ENCODE measurements at regions not wholly inside any gene's neighbourhood (a gene's known extent, or its start where the extent isn't known, plus 50 kb on each side); places are given as distances from the start of the nearest gene placed in this dataset.

DNA sequence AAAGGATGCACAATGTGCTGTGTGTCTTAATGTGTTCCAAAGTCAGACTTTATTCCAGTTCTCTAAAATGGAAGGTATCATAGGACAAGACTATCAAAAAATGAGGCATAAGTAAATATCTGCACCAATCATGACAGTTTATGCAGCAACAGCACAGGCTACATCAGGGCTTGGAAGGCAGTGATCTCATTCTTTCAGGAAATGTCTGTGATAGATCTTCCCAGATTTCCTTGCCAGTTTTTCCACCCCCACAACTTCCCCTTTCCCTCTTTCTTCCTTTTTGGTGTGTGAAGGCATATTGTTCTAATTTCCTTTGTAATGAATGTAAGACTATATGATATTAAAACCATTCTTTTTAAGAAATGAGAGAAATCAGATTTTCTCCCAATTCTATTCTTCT is 326.7 kb downstream of the ATP23 start:
- no peak for DNase-seq (ENCODE audit: low read depth, low spot score)

GRCh38 chr12:58269476-58269875 is 328.1 kb downstream of the ATP23 start:
- DNase-seq (ENCODE audit: low read depth, low spot score), result no peak

DNA sequence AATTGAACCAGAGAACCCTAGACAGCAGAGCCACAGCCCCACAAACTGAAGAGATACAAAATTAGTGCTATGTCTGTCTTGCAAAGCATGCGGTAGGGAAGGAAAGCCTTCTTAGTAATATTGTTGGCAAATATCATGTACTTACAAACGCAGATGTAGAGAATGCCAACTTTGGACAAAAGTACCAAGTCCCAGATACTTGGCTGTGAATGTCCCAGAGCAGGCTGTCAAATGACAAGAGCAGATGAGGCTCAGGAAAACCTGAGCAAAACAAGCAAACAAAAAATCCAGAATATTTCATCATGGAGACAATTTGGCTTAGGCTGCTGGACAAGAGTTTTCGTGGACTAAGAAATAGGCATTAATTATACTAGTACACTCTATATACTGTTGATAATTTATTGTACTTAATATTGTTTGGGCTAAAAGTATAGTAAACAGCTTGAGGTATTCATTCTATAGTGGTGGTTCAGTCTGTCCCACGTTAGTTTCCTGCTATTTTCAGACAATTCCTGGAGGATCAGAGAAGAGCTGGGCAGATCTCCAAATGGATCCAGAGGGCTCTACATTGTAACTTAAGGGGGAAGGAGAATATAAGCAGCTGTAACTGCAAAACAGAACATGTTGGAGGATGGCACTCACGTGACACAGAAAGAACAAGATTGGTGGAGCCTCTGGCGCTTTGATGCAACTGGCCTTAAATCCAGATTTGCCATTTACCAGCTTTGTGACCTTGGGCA is 329.8 kb downstream of the ATP23 start:
- DNase-seq (ENCODE audit: low read depth, low spot score), result no peak

DNA sequence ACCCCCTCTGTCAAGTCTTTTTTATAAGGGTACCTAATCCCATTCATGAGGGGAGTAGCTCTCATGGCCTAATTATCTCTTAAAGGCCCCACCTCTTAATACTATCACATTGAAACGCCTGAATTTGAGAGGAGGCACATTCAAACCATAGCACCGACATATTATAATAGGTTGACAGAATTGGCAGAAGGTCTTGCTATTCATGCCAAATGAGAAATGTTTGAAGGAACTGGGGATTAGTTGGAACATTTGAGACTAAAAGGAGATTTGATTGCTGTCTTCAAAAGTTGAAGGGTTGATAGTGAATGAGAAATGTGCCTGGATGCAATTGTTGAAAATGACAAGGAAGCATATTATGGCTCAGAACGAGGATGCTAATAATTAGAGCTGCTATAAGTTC is 331.1 kb downstream of the ATP23 start:
- no peak for DNase-seq (ENCODE audit: low read depth, low spot score)

- no peak for DNase-seq (ENCODE audit: low read depth, low spot score)
Measured at GRCh38 chr12:58277231-58277630, 335.9 kb downstream of the ATP23 start.

DNA sequence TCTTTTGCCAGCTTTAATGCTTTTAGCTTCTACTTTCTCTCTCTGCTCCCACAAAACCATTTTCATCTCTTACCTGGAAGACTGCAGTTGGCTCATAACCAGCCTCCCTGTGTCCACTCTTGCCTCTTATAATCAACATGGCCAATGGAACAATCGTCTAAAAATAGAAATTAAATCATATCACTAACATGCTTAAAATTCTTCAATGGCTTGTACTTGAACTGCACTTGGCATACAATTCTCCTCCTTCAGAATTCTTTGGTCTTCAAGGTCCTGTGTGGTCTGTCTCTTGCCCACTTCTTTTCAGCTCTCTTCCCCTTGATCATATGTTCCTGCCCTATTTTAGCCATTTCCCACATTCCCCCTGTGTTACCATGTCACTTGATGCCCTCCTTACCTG is 342.2 kb downstream of the ATP23 start:
- DNase-seq (ENCODE audit: low read depth, low spot score), result no peak

- peak; percentile 23 for DNase-seq (ENCODE audit: low read depth, low spot score)
Measured at GRCh38 chr12:58285551-58285950, 344.2 kb downstream of the ATP23 start.

DNA sequence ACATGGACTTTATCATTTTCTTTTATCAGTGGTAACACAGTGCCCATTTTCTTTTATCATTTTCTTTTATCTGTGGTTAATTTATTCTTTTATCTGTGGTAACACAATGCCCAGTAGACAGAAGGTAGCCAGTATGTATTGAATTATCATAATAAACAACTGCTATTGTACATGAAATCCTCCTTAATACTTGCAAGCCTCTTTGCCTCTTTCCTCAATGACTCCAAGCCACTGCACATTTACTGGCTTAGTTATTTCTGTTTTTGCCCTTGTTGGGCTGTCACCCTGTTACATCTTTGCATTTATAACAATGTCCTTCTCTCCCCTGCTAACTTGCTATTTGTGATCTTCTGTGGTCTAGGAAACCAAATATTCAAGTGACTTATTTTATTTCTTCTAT is 345.0 kb downstream of the ATP23 start:
- no peak for DNase-seq (ENCODE audit: low read depth, low spot score)

GRCh38 chr12:58288190-58288589 is 346.8 kb downstream of the ATP23 start:
- DNase-seq (ENCODE audit: low read depth, low spot score), result no peak

DNA sequence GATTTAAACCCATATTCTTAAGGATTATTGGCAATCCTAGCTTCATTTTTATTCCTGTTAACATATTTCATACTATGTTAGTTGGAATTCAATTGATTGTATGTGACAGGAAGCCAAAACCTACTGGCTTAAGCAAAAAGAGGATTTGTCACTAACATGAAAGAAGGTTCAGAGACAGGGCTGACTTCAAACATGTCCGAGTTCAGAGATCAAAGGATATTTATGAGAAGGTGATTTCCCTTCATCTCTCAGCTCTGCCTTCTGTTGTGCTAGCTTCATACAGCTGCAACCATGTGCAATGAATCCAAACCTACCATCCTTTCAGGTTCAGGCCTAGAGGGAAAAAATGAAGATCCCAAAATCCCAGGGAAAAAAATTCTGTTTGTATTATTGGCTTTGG is 349.7 kb downstream of the ATP23 start:
- DNase-seq (ENCODE audit: low read depth, low spot score), result no peak

DNA sequence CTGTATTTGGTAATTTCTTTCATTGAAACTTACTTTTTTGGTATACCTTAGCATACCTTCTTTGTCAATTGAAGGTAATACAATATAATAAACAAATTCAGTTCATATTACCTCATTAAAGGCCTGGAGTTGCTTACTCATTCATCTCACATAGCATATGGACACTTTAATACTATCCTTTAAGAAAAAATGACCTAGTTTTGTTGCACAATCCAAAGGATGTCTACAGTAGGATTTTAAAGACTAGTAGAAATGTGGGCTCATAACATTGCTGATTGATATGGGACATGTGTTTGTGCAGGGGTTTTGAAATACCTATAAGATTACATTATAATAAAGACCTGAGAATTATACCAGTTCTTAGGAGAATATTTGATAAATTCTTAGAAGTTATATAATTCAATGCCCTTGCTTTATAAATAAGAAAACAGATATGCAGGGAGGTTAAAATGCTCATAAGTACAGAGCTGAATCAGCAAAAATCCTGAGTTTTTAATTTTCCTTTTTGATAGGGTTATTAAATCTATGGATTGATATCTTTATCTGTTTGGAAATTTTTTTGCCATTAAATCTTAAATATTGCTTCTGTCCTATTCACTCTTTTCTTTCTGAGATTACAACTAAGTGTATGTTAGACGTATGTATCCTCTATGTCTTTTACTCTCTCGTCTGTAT is 352.1 kb downstream of the ATP23 start:
- DNase-seq (ENCODE audit: low read depth, low spot score), result no peak

GRCh38 chr12:58295268-58295667 is 353.9 kb downstream of the ATP23 start:
- no peak for DNase-seq (ENCODE audit: low read depth, low spot score)

- no peak for DNase-seq (ENCODE audit: low read depth, low spot score)
Measured at GRCh38 chr12:58296863-58297262, 355.5 kb downstream of the ATP23 start.

- DNase-seq (ENCODE audit: low read depth, low spot score), result no peak
Measured at GRCh38 chr12:58298803-58299202, 357.4 kb downstream of the ATP23 start.

GRCh38 chr12:58299371-58299770 is 358.0 kb downstream of the ATP23 start:
- no peak for DNase-seq (ENCODE audit: low read depth, low spot score)

DNA sequence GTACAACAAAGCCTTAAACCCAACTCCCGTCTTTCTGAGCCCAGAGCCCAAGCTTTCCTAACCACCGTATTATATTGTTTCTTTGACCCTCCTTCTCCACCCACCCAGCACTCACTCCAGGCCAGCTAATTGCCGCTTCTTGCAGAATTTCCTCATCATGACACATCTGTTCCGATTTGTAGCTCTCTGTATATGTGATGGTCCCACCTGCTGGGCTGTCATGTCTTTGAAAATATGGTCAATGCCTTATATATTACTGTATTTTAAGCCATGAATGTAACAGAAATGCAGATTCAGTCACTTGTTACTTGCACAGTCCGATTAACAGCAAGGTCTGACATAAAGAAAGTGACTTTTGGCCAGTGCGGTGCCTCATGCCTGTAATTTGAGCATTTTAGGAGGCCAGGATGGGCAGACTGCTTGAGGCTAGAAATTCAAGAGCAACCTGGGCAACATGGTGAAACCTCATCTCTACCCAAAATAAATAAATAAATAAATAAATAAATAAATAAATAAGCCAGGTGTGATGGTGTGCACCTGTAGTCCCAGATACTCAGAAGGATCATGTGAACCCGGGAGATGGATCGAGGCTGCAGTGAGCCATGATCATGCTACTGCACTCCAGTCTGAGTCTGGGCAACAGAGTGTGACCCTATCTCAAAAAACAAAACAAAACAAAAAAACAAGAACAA is 359.8 kb downstream of the ATP23 start:
- DNase-seq (ENCODE audit: low read depth, low spot score), result no peak

- no peak for DNase-seq (ENCODE audit: low read depth, low spot score)
Measured at GRCh38 chr12:58301730-58302122, 360.4 kb downstream of the ATP23 start.

GRCh38 chr12:58302487-58303011 is 361.2 kb downstream of the ATP23 start:
- DNase-seq (ENCODE audit: low read depth, low spot score), result no peak

DNA sequence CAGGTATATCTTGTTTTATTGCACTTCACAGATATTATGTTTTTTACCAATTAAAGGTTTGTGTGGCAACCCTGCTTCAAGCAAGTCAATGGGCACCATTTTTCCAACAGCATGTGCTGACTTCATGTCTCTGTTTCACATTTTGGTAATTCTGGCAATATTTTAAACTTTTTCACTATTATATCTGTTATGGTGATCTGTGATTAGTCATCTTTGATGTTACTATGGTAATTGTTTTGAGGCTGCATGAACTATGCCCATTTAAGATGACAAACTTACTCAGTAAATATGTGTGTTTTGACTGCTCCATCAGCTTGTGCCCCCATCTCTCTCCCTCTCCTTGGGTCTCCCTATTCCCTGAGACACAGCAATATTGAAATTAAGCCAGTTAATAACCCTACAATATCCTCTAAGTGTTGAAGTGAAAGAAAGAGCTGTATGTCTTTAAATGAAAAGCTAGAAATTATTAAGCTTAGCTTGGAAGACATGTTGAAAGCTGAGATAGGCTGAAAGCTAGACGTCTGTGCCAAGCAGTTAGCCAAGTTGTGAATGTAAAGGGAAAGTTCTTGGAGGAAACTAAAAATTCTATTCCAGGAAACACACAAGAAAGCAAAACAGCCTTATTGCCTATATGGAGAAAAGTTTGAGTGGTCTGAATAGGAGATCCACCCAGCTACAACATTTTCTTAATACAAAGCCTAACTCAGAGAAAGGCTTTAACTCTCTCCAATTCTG is 365.1 kb downstream of the ATP23 start:
- DNase-seq (ENCODE audit: low read depth, low spot score), result no peak

GRCh38 chr12:58309806-58310205 is 368.4 kb downstream of the ATP23 start:
- DNase-seq (ENCODE audit: low read depth, low spot score), result no peak

DNA sequence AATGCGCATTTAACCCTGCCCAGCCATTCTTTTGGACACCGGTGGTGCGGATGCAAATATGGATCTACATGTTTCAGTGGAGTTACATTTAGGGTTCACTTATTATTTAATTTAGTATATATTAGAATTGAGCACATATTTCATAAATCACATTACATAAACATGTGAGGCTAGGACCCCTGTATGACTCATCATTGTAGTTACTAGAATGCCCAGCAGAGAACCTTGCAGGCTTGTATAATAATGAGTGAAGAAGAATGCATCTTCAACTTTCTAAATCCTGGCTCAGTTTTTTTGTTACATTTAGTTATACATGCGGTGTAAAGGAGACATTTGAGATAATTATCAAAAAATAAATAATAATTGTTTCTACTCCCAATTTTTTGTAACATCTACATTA is 369.0 kb downstream of the ATP23 start:
- no peak for DNase-seq (ENCODE audit: low read depth, low spot score)
